H1 (cell line): ENCODE measurements at regions not wholly inside any gene's neighbourhood (a gene's known extent, or its start where the extent isn't known, plus 50 kb on each side); places are given as distances from the start of the nearest gene placed in this dataset.

Source experiments
- BRCA1 ChIP-seq: IDR thresholded peaks from 2 replicates; pipeline ENCODE4 v1.6.1; 2012; ENCODE audit warnings: low read depth, low read length, improper control_type of control experiment
- CEBPB ChIP-seq: IDR thresholded peaks from 2 replicates; pipeline ENCODE4 v1.6.1; 2012; ENCODE audit warnings: low read depth, low read length
- EP300 ChIP-seq, 2 experiments: IDR thresholded peaks; 1 replicate in 1 of 2; 2 replicates in 1 of 2; pipeline ENCODE4 v1.6.1; 2011 to 2012; ENCODE audit warnings: low read depth in 2 of 2, low read length in 2 of 2, mild to moderate bottlenecking in 2 of 2, borderline replicate concordance in 1 of 2, inconsistent platforms in 1 of 2, moderate library complexity in 1 of 2
- GABPA ChIP-seq: IDR thresholded peaks from 2 replicates; pipeline ENCODE4 v1.6.1; 2011; ENCODE audit warnings: mild to moderate bottlenecking, low read length, moderate library complexity, borderline replicate concordance; ENCODE audit not compliant: insufficient read depth
- HDAC2 ChIP-seq, 2 experiments: fragments of 300-600 bp in 1 of 2; sonication (generic) in 1 of 2; IDR thresholded peaks; 2 replicates each; pipeline ENCODE4 v1.6.1; 2011 to 2012; ENCODE audit warnings: low read depth in 2 of 2, low read length in 2 of 2, mild to moderate bottlenecking in 2 of 2, moderate library complexity in 2 of 2, borderline replicate concordance in 1 of 2, inconsistent platforms in 1 of 2
- POLR2AphosphoS5 ChIP-seq: IDR thresholded peaks from 2 replicates; pipeline ENCODE4 v1.6.1; 2011; ENCODE audit warnings: low read depth, low read length
- SRF ChIP-seq: IDR thresholded peaks from 2 replicates; pipeline ENCODE4 v1.6.1; 2011; ENCODE audit warnings: mild to moderate bottlenecking, low read depth, low read length, moderate library complexity
- TAF1 ChIP-seq: IDR thresholded peaks from 2 replicates; pipeline ENCODE4 v1.6.1; 2011; ENCODE audit warnings: mild to moderate bottlenecking, low read depth, low read length
- TBP ChIP-seq: IDR thresholded peaks from 2 replicates; pipeline ENCODE4 v1.6.1; 2011; ENCODE audit warnings: low read depth, low read length, improper control_type of control experiment
- TCF12 ChIP-seq: IDR thresholded peaks from 2 replicates; pipeline ENCODE4 v1.6.1; 2011; ENCODE audit warnings: low read depth, mild to moderate bottlenecking, low read length
- TEAD4 ChIP-seq: IDR thresholded peaks from 2 replicates; pipeline ENCODE4 v1.6.1; 2012; ENCODE audit warnings: low read depth, low read length, inconsistent platforms, mixed read lengths
- TF ChIP-seq, protein P1 (sequence below), 3 experiments: IDR thresholded peaks; 1 replicate in 2 of 3; 2 replicates in 1 of 3; pipeline versions ENCODE4 v1.5.1 to v1.6.1; 2011; ENCODE audit warnings: low read length in 3 of 3, mild to moderate bottlenecking in 3 of 3, inconsistent platforms in 2 of 3, low read depth in 1 of 3, moderate library complexity in 1 of 3; ENCODE audit not compliant: insufficient read depth in 1 of 3; ENCODE audit errors: control extremely low read depth in 1 of 3
- TF ChIP-seq, protein P2 (sequence below): IDR thresholded peaks from 2 replicates; pipeline ENCODE4 v1.6.1; 2012; ENCODE audit warnings: inconsistent platforms

DNA sequence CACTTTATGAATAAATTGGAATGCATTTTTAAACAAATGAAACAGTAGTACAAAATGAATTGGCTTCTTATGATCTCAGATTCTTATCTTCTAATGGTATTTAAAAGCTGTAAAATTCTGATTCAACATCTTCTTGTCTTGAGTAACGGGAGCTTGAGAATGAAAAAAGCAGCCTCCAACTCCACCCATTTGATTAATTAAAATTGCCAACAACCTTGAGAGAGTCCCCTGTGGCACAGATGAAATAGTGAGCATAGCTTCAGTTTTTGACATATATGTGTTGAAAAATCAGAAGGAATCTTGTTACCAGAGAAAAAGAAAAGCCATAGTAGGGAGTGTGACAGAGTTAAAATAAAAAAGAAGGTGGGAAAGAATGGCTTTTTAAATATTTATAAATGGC is 1426.1 kb upstream of the CDH8 start:
- no peak for TF ChIP-seq BRCA1
- TF ChIP-seq, protein P1, sequence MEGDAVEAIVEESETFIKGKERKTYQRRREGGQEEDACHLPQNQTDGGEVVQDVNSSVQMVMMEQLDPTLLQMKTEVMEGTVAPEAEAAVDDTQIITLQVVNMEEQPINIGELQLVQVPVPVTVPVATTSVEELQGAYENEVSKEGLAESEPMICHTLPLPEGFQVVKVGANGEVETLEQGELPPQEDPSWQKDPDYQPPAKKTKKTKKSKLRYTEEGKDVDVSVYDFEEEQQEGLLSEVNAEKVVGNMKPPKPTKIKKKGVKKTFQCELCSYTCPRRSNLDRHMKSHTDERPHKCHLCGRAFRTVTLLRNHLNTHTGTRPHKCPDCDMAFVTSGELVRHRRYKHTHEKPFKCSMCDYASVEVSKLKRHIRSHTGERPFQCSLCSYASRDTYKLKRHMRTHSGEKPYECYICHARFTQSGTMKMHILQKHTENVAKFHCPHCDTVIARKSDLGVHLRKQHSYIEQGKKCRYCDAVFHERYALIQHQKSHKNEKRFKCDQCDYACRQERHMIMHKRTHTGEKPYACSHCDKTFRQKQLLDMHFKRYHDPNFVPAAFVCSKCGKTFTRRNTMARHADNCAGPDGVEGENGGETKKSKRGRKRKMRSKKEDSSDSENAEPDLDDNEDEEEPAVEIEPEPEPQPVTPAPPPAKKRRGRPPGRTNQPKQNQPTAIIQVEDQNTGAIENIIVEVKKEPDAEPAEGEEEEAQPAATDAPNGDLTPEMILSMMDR (IDR thresholded peaks at IDR 0.05; ENCODE audit: control extremely low read depth in 1 of 3, insufficient read depth in 1 of 3, low read depth in 1 of 3, low read length in 3 of 3), result no peak
- TF ChIP-seq TEAD4, result no peak
- TF ChIP-seq, protein P2, sequence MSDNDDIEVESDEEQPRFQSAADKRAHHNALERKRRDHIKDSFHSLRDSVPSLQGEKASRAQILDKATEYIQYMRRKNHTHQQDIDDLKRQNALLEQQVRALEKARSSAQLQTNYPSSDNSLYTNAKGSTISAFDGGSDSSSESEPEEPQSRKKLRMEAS, result no peak
- TF ChIP-seq TCF12, result no peak
- no peak for TF ChIP-seq GABPA
- no peak for TF ChIP-seq POLR2AphosphoS5
- no peak for TF ChIP-seq SRF
- TF ChIP-seq CEBPB, result no peak
- TF ChIP-seq TBP, result no peak
- TF ChIP-seq HDAC2 (IDR thresholded peaks at IDR 0.05; ENCODE audit: borderline replicate concordance in 1 of 2, low read depth in 2 of 2, low read length in 2 of 2), result no peak
- no peak for TF ChIP-seq TAF1
- TF ChIP-seq EP300 (IDR thresholded peaks at IDR 0.05; ENCODE audit: borderline replicate concordance in 1 of 2, low read depth in 2 of 2, low read length in 2 of 2), result no peak
